Middle frontal gyrus (tissue), 1 donor: ENCODE measurements at regions not wholly inside any gene's neighbourhood (a gene's known extent, or its start where the extent isn't known, plus 50 kb on each side); places are given as distances from the start of the nearest gene placed in this dataset.
"Not testable (repeated sequence)": the region's sequence is repeated elsewhere in the genome, so short reads cannot be mapped to it uniquely, and the experiment has no call there.

Experiments
- DNase-seq: peaks from one replicate; pipeline ENCODE4 v3.0.0-alpha.2; 2015; ENCODE audit warnings: low spot score; ENCODE audit errors: extremely low spot score

DNA sequence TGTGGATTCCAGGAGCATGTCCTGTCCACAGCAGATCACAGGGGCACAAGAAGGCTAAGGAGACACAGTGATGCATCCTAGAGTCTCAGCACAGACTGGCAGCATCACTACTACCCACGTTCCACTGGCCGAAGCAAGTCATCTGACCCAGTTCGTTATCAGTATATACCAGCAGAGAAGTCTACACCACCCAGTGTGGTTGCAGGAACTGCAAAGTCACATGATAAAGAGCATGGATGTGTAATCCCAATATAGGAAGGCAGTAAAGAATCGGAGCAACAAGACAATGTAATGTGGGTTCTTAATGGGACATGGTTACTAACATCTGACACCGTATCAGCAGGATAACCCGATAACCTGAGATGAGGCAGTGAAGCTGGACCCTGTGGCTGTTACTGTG, 246.6 kb downstream of the RRAGC start:
- no peak for DNase-seq

DNA sequence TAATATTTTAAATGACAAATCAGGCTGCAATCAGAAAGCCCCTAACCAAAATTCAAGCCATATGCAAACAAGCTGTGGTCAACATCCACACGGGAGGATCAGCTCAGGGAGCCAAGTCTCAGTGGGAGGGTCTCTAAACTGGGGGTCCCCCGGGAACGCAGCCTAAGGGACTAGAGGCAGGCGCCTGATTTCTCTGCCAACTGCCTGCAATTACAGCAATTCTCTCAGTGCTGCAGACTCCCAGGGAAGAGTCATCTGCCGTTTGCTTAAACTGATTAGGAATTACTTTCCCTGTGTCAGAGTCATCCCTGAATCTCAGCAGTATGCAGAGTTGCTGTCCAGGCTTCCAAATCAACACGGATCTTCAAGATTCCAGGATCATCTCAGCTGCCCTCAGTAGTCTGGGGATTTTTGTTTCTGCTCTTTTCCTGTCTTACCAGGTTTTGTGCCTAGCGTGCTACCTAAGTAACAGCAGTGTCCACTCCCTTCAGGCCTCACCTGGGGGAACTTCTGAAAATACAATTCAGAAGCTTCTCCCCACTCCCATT, 247.8 kb downstream of the RRAGC start:
- DNase-seq, result no peak

DNA sequence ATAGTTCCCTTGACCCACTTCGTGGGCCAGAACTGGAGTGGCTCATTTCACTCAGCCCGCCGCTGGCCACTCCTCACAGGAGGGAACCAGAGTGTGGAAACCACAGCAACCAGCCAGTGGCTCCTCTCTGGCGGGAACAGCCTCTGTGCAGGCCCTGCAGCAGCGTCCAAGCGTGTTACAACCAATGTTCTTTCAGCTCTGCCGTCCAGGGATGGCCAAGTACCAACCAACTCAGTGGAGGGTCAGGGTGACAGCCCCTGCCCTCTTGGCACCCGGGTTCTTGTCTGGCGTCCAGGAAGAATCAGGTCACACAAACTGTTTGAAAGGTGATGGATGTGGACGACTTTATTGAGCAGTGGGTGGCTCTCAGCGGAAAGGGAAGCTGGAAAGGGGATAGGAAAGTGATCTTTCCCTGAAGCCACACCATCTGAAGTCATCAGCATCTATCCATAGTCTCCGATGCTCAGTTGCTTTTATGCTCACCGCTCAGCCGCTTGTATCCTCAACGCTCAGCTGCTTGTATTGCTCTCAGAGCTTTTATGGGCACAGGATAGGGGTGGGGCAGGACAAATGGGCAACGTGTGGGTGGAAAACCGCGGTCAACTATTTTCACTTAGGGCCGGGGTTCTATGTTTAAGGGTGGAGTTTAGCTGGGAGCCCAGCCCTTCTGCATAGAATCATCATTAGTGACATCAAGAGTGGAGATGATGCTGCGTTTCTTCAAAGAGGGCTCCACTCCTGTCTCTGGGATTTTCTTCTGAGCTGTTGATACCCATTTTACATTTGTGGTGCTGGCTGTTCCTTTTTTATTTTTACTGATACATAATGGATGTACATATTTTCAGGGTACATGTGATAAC, 250.2 kb downstream of the RRAGC start:
- DNase-seq, result no peak

DNA sequence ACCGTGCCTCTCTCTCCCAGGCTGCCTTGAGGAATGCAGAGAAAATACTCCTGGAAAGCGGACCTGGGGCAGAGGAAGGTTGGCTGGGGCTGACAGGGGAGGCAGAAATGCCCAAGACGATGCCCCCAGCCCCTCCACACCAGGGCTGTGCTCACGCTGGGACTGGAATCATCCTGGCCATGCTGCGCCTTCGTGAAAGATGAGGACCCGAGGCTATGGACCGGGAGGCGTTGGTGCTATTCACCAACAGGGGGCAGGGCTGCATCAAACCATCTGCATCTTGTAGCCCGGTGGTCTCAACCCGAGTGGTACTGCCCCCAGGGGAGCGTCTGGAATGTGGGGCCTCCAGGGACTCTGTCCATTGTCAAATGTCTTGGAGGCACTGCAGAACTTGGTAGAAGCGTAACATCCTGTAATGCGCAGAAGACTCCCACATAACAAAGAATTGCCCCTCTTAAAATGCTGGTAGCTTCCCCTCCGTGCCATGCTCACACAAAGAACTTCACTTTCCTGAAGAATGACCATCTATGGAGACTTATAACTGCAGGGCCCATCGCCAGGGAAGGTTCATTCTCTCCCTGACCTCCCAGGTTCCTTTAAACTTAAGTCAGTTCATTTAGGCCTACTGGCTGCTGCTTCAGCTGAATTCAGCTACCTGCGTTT, 251.2 kb downstream of the RRAGC start:
- DNase-seq, result no peak

DNA sequence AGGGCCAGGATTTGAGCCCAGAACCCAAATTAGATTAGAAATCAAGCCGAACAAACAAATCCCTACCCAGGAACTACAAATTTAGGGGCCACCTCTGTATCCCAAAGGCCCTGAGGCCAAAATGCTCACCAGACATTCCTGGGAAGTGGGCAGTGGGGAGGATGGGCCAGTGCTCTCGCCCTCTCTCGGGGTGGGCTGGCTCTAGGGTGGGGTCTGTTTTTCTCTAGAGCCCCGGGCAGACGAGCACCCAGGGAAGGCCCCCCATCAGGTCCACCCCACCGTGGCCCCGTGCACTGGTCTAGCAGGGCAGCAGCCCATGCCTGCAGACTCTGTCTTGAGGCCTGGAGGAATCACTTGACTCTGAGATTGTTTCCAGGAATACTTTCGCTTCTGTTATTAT, 252.0 kb downstream of the RRAGC start:
- no peak for DNase-seq

DNA sequence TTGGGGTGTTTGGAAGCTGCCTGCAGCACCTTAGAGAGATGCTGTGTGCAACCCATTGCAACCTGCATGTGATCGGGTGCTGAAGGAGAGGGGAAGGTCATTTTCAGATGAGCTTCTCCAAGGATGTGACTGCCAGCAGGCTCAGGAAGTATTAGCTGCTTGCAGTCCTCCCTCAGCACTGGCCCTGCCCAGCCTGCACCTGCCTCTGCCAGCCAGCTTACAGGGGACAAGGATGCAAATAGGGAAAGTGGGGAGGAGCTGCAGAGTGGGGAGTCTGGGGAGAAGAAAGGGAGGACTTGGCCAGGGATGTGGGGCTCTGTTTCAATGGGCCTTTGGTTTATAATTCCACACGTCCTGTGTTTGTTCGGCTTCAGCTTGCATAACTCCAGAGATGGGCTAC, 254.5 kb downstream of the RRAGC start:
- DNase-seq, result no peak

DNA sequence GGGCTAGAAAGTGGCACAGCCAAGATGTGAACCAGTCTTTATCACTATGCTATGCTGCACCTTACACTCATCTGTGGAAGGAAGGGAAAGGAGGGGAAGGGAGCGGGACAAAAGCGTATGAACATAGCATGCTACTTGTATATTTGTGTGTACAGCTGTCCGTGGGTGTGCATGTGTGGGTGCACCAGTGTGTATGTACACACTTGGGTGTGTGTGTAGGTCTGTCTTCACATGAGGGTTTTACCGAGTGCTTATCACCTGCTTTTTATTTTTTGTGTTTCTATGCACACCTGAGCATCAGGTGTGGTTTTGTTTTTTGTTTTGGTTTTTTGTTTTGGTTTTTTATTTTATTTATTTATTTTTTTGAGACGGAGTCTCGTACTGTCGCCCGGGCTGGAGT, 255.7 kb downstream of the RRAGC start:
- no peak for DNase-seq

DNA sequence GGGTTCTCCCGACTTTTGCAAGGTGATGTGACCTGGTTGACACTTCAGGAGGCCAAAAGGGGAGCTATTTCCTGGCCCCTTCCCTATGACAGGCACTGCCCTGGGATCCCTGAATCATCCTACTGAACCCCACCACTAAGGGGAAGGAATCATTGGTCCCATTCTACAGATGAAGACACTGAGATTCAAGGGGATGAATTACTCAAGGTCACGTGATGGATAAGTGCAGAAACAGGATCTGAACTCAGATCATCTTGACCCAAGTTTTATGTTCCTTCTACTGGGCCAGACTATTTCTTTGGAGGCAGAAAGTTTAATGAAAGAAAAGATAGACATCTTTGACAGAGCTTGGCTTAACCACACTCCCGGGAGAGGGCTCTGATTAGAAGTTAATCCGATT, 258.7 kb downstream of the RRAGC start:
- DNase-seq, result no peak

DNA sequence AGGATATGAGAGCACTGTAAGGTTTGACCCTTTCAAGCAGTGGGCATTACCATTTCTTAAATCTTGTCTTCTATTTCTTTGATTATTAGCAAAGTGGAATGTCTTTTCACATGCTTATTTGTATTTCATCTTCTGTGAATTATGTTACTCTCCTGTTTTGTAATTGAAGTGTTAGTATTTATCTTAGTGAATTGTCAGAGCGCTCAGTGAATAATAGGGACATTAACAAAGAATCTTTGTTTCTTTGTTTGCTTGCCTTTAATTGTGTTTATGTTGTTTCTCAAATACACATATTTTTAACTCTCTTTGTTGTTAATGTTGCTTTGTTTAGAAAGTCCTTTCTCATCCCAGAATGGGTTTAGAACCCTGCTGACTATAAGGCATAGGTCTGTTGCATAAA, 259.3 kb downstream of the RRAGC start:
- no peak for DNase-seq

DNA sequence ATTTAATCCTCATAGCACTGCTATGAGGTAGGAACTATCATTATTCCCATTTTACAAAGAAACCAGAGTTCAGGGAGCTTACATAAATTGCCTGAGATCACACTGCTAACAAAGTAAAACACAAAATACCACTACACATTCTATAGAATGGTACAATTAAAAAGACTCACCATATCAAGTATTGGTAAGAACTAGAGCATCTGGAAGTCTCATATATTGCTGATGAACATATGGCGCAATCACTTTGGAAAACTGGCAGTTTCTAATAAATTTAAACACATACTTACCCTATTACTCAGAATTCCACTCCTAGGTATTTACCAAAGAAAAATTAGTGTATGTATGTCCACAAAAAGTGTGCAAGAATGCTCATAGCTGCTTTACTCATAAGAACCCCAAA, 261.5 kb downstream of the RRAGC start:
- DNase-seq, result no peak

DNA sequence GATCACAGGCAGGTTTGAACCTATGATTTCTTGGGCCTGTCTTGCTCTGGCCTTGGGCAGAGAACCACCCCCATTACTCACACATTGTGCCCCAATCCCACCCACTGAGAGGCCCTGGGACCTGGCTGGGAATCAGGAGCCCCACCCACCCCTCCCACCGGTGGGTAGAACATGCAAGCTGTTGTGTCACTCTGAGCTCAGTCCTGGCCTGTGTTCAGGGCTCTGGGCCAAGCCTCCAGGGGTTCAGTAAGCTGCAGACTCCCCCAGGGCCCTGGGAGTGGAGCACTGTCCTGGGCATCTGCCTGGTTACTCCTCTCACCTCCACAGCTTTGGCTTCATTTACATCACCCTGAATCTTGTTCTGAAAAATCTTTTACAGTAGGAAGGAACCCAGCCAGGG, 270.5 kb downstream of the RRAGC start:
- DNase-seq, result no peak

DNA sequence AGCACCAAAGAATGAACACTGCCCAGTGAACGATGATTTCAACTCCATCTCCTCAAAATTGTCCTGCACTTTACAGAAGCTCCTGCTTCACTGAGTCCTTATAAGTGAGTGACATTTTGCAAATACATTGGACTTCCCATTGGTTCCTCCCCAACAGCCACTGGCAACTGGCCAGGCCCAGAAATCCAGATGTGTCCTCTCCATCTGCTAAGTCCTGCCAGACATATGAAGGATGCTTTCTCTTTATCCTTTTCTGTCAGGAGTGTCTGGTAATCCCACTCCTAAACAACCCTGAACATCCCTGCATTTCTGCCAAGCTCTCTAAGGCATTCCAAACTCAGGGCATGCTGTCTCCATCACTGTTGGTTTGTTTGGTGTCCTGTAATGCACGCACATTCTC, 271.8 kb downstream of the RRAGC start:
- DNase-seq, result no peak

DNA sequence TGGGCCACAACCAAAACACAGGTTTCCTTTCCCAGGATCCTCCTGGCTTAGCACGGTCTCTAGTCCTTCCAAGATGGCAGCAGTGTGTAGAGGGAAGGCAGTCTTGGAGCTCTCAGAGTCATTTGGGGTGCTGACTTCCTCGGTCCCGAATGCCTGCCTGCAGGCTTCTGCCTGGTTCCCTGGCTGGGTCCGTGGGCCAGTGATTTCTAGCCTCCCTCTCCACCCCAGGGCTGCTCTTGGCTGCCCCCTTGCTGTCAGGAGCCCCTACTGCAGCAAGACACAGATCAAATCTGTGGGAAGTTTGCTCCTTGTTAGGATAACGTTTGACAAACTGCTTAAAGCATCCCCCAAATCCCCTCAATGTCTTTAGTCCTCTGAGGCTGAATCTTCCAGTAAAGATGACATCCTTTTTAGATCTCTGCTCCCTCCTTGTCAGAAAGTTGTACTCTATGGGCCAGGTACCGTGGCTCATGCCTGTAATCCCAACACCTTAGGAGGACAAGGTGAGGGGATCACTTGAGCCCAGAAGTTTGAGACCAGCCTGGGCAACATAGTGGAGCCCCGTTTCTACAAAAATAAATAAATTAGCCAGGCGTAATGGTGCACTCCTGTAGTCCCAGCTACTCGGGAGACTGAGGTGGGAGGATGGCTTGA, 272.5 kb downstream of the RRAGC start:
- no peak for DNase-seq

DNA sequence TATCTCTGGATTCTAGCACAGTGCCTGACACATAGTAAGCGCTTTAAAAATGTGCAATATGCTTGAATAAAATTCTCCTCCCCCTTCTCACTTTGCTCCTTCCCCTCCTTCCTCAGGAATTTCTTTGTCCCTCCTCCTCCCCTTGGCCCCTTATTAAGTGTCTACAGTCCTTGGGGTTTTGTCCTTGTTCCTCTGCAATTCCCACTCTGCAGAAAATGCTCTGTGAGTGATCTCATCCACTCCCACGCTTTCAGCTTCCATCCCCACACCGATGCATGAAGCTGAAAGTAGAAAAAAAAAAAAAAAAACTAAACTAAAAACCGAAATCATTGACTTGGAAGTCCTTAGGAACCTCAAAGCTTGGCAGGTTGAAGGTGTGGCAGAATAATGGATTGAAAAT, 273.6 kb downstream of the RRAGC start:
- no peak for DNase-seq

DNA sequence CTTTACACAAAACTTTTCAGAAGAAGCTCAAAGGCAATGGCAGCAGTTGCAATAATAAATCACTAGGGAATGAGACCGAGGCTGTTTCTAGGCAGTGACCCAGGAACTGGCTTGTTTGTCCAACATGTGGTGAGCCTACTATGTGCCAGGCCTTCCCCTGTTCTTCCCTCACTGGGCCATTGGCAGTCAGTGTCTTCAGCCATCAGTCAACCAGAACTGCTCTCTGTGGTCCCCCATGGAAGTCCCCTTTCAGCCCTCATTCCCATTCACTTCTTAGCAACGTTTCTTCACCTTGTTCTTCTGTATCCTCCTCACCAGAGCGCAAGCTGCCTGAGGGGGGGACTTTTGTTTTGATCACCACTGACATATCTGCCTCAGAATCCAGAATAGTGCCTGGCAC, 274.1 kb downstream of the RRAGC start:
- DNase-seq, result no peak

DNA sequence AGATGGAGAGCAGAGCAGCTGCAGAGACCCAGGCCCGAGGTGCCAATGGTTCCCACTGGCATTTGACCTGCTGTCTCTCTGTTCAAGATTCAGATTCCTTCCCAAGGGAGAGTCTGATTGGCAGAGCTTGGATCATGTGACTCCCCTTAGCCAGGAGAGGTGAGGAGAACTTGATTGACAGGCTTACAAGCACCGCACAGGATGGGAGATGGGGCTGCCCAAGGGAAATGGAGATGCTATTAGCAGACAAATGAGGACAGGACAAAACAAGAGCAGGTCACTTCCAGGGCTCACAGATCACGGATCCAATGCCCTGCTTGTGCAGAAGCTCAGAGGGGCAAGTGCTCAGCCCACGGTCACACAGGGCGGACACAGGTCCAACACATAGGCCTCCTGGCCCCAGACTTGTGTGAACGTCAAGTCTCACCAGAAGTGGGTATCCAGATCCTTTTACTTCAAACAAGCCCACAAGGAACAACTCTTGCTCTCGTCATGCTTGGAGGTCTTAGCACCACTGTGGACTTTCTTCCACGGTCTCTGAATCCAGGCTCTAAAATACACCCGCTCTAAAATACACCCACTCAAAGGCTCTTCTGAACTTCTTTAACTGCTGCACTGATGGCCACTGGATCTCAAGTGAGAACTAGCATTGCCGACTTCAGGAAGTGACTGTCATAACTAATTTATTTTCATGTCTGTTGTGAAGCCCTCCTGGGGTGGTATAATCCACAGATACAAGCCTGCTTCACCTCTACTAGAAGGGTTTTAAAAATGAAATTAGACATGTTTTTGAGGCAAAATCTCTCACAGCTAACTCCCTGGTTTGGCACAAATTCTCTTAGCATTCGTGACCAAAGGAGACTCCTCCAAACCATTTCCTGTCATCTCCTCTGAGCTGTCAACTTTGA, 274.9 kb downstream of the RRAGC start:
- no peak for DNase-seq

DNA sequence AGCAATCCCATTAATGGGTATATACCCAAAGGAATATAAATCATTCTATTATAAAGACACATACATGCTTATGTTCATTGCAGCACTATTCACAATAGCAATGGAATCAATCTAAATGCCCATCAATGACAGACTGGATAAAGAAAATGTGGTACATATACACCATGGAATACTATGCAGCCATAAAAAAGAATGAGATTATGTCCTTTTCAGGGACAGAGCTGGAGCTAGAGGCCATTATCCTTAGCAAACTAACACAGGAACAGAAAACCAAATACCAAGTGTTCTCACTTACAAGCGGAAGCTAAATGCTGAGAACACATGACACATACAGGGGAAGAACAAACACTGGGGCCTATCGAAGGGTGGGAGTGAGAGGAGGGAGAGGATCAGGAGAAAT, 276.3 kb downstream of the RRAGC start:
- DNase-seq, result not testable (repeated sequence)

DNA sequence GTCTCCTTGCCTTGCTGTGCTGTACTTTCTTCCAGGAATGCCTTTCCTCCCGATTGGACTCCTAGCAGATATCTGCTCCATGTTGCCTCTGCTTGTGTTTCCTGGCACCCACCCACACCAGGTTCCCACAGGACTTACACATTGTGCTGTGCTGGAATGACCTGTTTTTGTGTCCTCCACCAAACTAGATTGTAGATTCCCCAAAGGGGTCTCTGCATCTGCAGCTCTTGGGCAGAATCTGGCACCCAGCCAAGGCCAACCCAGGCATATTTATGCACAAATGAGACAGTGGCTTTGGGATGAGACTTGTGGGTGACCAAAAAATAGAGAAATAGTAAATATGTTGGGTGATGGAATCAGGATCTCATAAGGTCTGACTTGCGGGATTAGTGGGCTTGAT, 278.2 kb downstream of the RRAGC start:
- DNase-seq, result no peak

DNA sequence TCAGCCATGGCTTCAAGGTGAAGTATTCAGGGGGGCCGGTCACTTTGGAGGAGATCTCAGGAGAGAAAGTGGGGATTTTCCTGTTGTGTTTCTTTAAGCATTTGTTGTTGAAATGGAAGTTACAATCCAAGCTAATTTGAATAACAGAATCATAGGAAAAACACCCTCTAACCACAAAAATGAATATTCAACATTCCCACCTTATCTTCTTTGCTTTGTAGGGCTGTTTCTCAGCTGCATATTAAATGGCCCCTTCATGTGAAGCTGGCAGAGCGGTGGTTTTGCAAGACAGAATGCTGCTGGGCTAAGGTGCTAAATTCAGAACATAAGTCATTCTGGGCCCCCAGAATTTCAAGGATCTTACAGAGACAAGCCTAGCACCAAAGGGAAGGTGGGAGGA, 279.0 kb downstream of the RRAGC start:
- DNase-seq, result no peak

DNA sequence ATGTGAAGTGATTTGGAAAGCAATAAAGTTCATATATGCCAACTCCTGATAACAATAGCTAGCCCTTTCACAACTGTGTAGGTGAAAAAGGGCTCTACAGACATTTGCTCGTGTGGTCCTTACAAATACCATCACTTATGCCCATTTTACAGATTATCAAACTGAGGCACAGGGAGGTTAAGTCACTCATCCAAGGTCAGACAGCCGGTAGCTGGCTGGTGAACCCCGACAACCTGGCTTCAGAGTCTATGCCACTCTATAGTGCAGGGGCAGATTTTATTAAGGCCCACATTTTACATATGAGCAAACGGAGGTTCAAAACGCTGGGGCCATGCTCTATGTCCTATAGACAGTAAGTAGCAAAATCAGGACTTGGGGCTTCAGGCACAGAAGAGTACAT, 280.5 kb downstream of the RRAGC start:
- DNase-seq, result no peak

DNA sequence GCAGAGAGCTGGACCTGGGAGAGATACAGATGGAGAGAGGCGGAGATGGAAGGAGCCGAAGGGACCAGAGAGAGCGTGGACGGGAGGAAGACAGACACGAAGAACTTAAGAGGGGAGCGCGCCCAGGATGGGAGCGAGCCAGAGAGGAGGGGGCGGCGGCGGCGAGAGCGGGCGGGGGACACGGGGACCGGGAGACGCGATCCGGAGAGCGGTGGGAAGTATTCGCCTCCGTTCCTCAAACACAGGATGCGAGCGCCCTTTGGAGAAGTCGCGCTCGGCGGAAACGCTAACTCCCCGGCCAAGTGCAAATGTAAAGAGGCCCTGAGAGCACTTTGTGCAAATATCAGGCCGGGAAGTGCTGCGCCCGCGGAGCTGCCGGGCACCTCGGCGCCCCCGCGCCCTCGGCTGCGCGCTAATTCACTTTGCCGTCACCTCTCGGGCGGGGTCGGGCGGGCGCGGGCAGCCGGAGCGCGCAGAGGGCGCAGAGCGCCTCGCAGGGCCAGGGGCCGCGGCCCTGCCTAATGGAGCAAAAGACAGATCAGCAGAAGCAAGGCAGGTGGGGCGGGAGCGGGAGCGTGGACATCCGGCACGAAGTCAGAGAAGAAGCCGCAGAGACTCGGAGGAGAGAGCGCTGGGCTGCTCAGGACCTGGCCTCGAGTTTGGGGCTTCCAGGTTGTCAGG, 281.2 kb downstream of the RRAGC start:
- DNase-seq, result no peak
